Endothelial cell of umbilical vein (primary cell): ENCODE measurements at regions not wholly inside any gene's neighbourhood (a gene's known extent, or its start where the extent isn't known, plus 50 kb on each side); places are given as distances from the start of the nearest gene placed in this dataset.
"Not testable (repeated sequence)": the region's sequence is repeated elsewhere in the genome, so short reads cannot be mapped to it uniquely, and the experiment has no call there.

Experiments used
- BruUV-seq: library from RNA; stranded (reverse); fragments of 400-500 nt; replicated peaks from 2 replicates; lab custom pipeline; 2021; lab: Mats Ljungman, UMichigan
- CTCF ChIA-PET: fragments of 300-600, 350-600 bp; sonication (Branson Sonifier 250); formaldehyde crosslinking; loops from one replicate; lab custom pipeline; 2021; ENCODE audit warnings: antibody characterized with exemption, inconsistent platforms; lab: Charles Lee
- POLR2A ChIA-PET: fragments of 300-600, 350-600 bp; sonication (Branson Sonifier 250); formaldehyde crosslinking; loops from one replicate; lab custom pipeline; 2021; ENCODE audit warnings: antibody characterized with exemption, inconsistent platforms; lab: Charles Lee
- DNase-seq: peaks from one replicate; pipeline ENCODE4 v3.0.0-alpha.2; 2011; ENCODE audit warnings: low read depth, low spot score
- FAIRE-seq: peaks from 2 replicates; lab custom pipeline; 2011; peaks lifted over from hg19 to GRCh38; lab: Jason Lieb, UNC
- H2AFZ ChIP-seq: 2 replicates; pipeline ENCODE4 v1.6.0; 2012; ENCODE audit warnings: low read depth, low read length, control low read depth, inconsistent platforms
- H3K27ac ChIP-seq: 2 replicates; pipeline ENCODE4 v1.5.1; 2011; ENCODE audit warnings: low read depth, mild to moderate bottlenecking, control low read depth, low read length, moderate library complexity; ENCODE audit not compliant: insufficient read depth
- H3K27me3 ChIP-seq, 2 experiments: 2 replicates each; pipeline versions ENCODE4 v1.6.0 to v1.6.1; 2011; ENCODE audit warnings: low read length in 2 of 2, mixed read lengths in 1 of 2; ENCODE audit not compliant: control insufficient read depth in 2 of 2, insufficient read depth in 2 of 2
- H3K36me3 ChIP-seq, 2 experiments: 2 replicates in 1 of 2; 3 replicates in 1 of 2; pipeline ENCODE4 v1.5.1; 2011; ENCODE audit warnings: low read length in 2 of 2, mild to moderate bottlenecking in 1 of 2, moderate library complexity in 1 of 2; ENCODE audit not compliant: control insufficient read depth in 2 of 2, insufficient read depth in 2 of 2; ENCODE audit errors: extremely low read depth in 1 of 2
- H3K4me1 ChIP-seq: 3 replicates; pipeline ENCODE4 v1.5.1; 2011; ENCODE audit warnings: mild to moderate bottlenecking, low read length; ENCODE audit not compliant: control insufficient read depth, insufficient read depth; ENCODE audit errors: extremely low read depth
- H3K4me2 ChIP-seq: 2 replicates; pipeline ENCODE4 v1.6.1; 2011; ENCODE audit warnings: low read length, control low read depth, mixed read lengths; ENCODE audit not compliant: insufficient read depth
- H3K4me3 ChIP-seq, 3 experiments: fragments of 200-600 bp in 1 of 3; sonication (generic), shearing (Covaris generic) in 1 of 3; replicated peaks in 1 of 3; 2 replicates each; pipeline ENCODE4 v1.5.1; 2011 to 2016; ENCODE audit warnings: control low read depth in 3 of 3, low read length in 3 of 3, mild to moderate bottlenecking in 2 of 3, inconsistent platforms in 1 of 3, low read depth in 1 of 3, moderate library complexity in 1 of 3; ENCODE audit not compliant: insufficient read depth in 1 of 3
- H3K79me2 ChIP-seq: 2 replicates; pipeline ENCODE4 v1.6.0; 2012; ENCODE audit warnings: low read length, inconsistent platforms; ENCODE audit not compliant: control insufficient read depth, insufficient read depth
- H3K9ac ChIP-seq: replicated peaks from 2 replicates; pipeline ENCODE3; 2011; ENCODE audit warnings: low read length, control low read depth; ENCODE audit not compliant: insufficient read depth; ENCODE audit errors: extremely low read depth
- H3K9me1 ChIP-seq: replicated peaks from 3 replicates; pipeline ENCODE4 v1.6.0; 2011; ENCODE audit warnings: mild to moderate bottlenecking, low read length; ENCODE audit not compliant: control insufficient read depth, insufficient read depth; ENCODE audit errors: extremely low read depth
- H3K9me3 ChIP-seq: replicated peaks from 2 replicates; pipeline ENCODE4 v1.5.1; 2012; ENCODE audit warnings: low read length, inconsistent platforms; ENCODE audit not compliant: control insufficient read depth, insufficient read depth
- H4K20me1 ChIP-seq: replicated peaks from 2 replicates; pipeline ENCODE3; 2011; ENCODE audit warnings: mild to moderate bottlenecking, low read length; ENCODE audit not compliant: control insufficient read depth, insufficient read depth; ENCODE audit errors: extremely low read depth
- EZH2 ChIP-seq: IDR thresholded peaks from 2 replicates; pipeline ENCODE4 v1.6.1; 2012; ENCODE audit warnings: borderline replicate concordance, low read depth, mild to moderate bottlenecking, moderate library complexity, low read length, inconsistent platforms; ENCODE audit not compliant: severe bottlenecking
- GATA2 ChIP-seq: IDR thresholded peaks from 2 replicates; pipeline ENCODE4 v1.7.0; 2011; ENCODE audit warnings: low read depth, mild to moderate bottlenecking, moderate library complexity, mixed read lengths, low read length; ENCODE audit not compliant: insufficient read length, insufficient read depth
- POLR2AphosphoS5 ChIP-seq: IDR thresholded peaks from 2 replicates; pipeline ENCODE4 v1.6.1; 2012; ENCODE audit warnings: low read depth, mild to moderate bottlenecking, control low read depth, low read length, moderate library complexity; ENCODE audit not compliant: insufficient read depth
- dilution Hi-C: fragments of 300-500 bp; cut with MboI; formaldehyde crosslinking; loops from one replicate; pipeline ENCODE4 v1.15.0; 2019; ENCODE audit warnings: low sequenced_read_pairs; ENCODE audit not compliant: extremely low pct_ligation_motif_present
- intact Hi-C: fragments of 100-400 bp; cut with micrococcal nuclease; formaldehyde crosslinking; loops from one replicate; pipeline ENCODE4 v1.10.0; 2022

- no peak for DNase-seq
- no peaks in the 10 kb centered on the region for H3K27me3 ChIP-seq
- H3K9me1 ChIP-seq, result no peaks in the 10 kb centered on the region
- H3K4me1 ChIP-seq, result no peaks in the 10 kb centered on the region
- dilution Hi-C loops, result no loop called here
- no peak overlapping the region for H3K4me3 ChIP-seq
- no peak overlapping the region for H2AFZ ChIP-seq
- H3K9ac ChIP-seq, result no peak overlapping the region
- intact Hi-C loops, result no loop called here
- H3K36me3 ChIP-seq, result no peaks in the 10 kb centered on the region
- TF ChIP-seq GATA2 (no peak), EZH2 (no peak), POLR2AphosphoS5 (no peak)
- ChIA-PET POLR2A (no interaction called here), CTCF (no interaction called here)
- no peaks in the 10 kb centered on the region for H3K9me3 ChIP-seq
- BruUV-seq, result no TSS peak
- no peaks in the 10 kb centered on the region for H3K79me2 ChIP-seq
- FAIRE-seq, result no peak
- H3K4me2 ChIP-seq, result no peak overlapping the region
- no peak overlapping the region for H3K27ac ChIP-seq
- H4K20me1 ChIP-seq, result no peaks in the 10 kb centered on the region
These were observed 55.9 kb upstream of the LRRK2 start for GRCh38 chr12:40168868-40169267.

GRCh38 chr12:40168419-40168818 lies 56.4 kb upstream of the LRRK2 start:
- H3K4me2 ChIP-seq, H3K9me1 ChIP-seq, intact Hi-C loops, H3K4me3 ChIP-seq, BruUV-seq, H3K27ac ChIP-seq, CTCF ChIA-PET, H3K79me2 ChIP-seq, FAIRE-seq, dilution Hi-C loops, H4K20me1 ChIP-seq, H3K36me3 ChIP-seq, H3K9me3 ChIP-seq, DNase-seq, H3K9ac ChIP-seq, H3K4me1 ChIP-seq, POLR2A ChIA-PET, H2AFZ ChIP-seq, H3K27me3 ChIP-seq: not testable (repeated sequence)
